Caco-2 (cell line): ENCODE measurements at regions not wholly inside any gene's neighbourhood (a gene's known extent, or its start where the extent isn't known, plus 50 kb on each side); places are given as distances from the start of the nearest gene placed in this dataset.

Experiments
- BruUV-seq: library from RNA; stranded (reverse); fragments of 400-500 nt; replicated peaks from 2 replicates; lab custom pipeline; 2021; lab: Mats Ljungman, UMichigan
- CTCF ChIA-PET: fragments of 300-600 bp; sonication (Branson Sonifier 250); formaldehyde crosslinking; loops from one replicate; lab custom pipeline; 2022; ENCODE audit warnings: antibody characterized with exemption; lab: Charles Lee
- POLR2A ChIA-PET: fragments of 300-600 bp; sonication (Branson Sonifier 250); formaldehyde crosslinking; loops from one replicate; lab custom pipeline; 2022; ENCODE audit warnings: antibody characterized with exemption; lab: Charles Lee
- DNase-seq, 2 experiments: peaks; one replicate each; pipeline versions ENCODE4 v3.0.0 to v3.0.0-alpha.2; 2020 to 2022
- H3K27me3 ChIP-seq: replicated peaks from 2 replicates; pipeline ENCODE4 v1.6.0; 2011; ENCODE audit warnings: low read length; ENCODE audit not compliant: control insufficient read depth, insufficient read depth
- H3K36me3 ChIP-seq: 2 replicates; pipeline ENCODE4 v1.5.1; 2011; ENCODE audit warnings: low read length; ENCODE audit not compliant: control insufficient read depth, insufficient read depth
- H3K4me1 ChIP-seq: fragments of 250-450 bp; sonication (Bioruptor Pico); 2 replicates; pipeline ENCODE4 v1.5.1; 2020; ENCODE audit warnings: mild to moderate bottlenecking
- H3K4me3 ChIP-seq: 2 replicates; pipeline ENCODE4 v1.5.1; 2011; ENCODE audit warnings: low read depth, mild to moderate bottlenecking, control low read depth, low read length
- H3K9me3 ChIP-seq: fragments of 250-450 bp; sonication (Bioruptor Pico); 2 replicates; pipeline ENCODE4 v1.5.1; 2020; ENCODE audit warnings: mild to moderate bottlenecking, moderate library complexity
- H3K27ac Mint-ChIP-seq: one replicate; pipeline ENCODE4 v1.8.0; 2022; ENCODE audit warnings: mixed read lengths; ENCODE audit not compliant: unreplicated experiment
- H3K27me3 Mint-ChIP-seq: one replicate; pipeline ENCODE4 v1.8.0; 2022; ENCODE audit warnings: mixed read lengths; ENCODE audit not compliant: insufficient read depth, unreplicated experiment
- H3K36me3 Mint-ChIP-seq: one replicate; pipeline ENCODE4 v1.8.0; 2022; ENCODE audit warnings: mild to moderate bottlenecking, mixed read lengths; ENCODE audit not compliant: insufficient read depth, unreplicated experiment
- H3K4me1 Mint-ChIP-seq: one replicate; pipeline ENCODE4 v1.8.0; 2022; ENCODE audit warnings: low read depth, mixed read lengths; ENCODE audit not compliant: unreplicated experiment
- H3K4me3 Mint-ChIP-seq: one replicate; pipeline ENCODE4 v1.8.0; 2022; ENCODE audit warnings: mild to moderate bottlenecking, moderate library complexity, mixed read lengths; ENCODE audit not compliant: unreplicated experiment
- H3K9me3 Mint-ChIP-seq: one replicate; pipeline ENCODE4 v1.8.0; 2022; ENCODE audit warnings: mixed read lengths; ENCODE audit not compliant: unreplicated experiment
- CTCF ChIP-seq, 2 experiments: fragments of 200-600 bp in 1 of 2; IDR thresholded peaks; 1 replicate in 1 of 2; 2 replicates in 1 of 2; pipeline versions ENCODE4 v1.5.1 to v1.8.0; 2011 to 2022; ENCODE audit warnings: antibody characterized with exemption in 1 of 2, control low read depth in 1 of 2, inconsistent platforms in 1 of 2, low read depth in 1 of 2, low read length in 1 of 2, mild to moderate bottlenecking in 1 of 2, moderate library complexity in 1 of 2; ENCODE audit not compliant: insufficient read depth in 1 of 2, severe bottlenecking in 1 of 2, unreplicated experiment in 1 of 2
- intact Hi-C: fragments of 100-400 bp; cut with micrococcal nuclease; formaldehyde crosslinking; loops from one replicate; pipeline ENCODE4 v1.10.0; 2022; ENCODE audit not compliant: unreplicated experiment

- H3K36me3 Mint-ChIP-seq, result no peaks in the 10 kb centered on the region
Measured at GRCh38 chr4:175238827-175239517, 320.8 kb downstream of the ADAM29 start.

DNA sequence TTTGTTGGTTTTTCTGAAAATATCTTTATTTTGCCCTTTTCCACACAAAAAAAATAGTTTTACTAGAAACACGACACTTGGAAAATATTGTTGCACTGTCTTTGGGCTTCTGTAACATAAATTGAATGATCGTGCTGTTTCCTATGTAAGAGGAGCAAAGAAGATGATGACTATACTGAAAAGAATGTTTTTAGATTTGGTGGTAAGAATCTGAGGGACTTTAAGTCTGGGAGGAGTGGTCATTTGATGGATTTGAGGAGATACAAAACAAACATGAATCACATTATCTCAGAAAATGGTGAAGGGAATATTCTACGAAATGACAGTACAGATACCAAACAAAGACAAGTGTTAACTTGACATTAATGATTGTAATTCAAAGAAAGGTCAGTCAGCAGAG lies 328.8 kb downstream of the ADAM29 start:
- Mint-ChIP-seq H3K27ac (no peak overlapping the region), H3K4me3 (no peak overlapping the region), H3K36me3 (no peaks in the 10 kb centered on the region), H3K9me3 (no peaks in the 10 kb centered on the region), H3K4me1 (no peaks in the 10 kb centered on the region), H3K27me3 (no peaks in the 10 kb centered on the region)
- POLR2A ChIA-PET, result no interaction called here
- Histone ChIP-seq H3K27me3 (no peaks in the 10 kb centered on the region), H3K9me3 (no peaks in the 10 kb centered on the region), H3K4me3 (no peak overlapping the region), H3K4me1 (no peaks in the 10 kb centered on the region), H3K36me3 (no peaks in the 10 kb centered on the region)
- no peak for TF ChIP-seq CTCF (IDR thresholded peaks at IDR 0.05; ENCODE audit: insufficient read depth in 1 of 2, low read depth in 1 of 2, low read length in 1 of 2, severe bottlenecking in 1 of 2, unreplicated experiment in 1 of 2)
- CTCF ChIA-PET, result no interaction called here
- intact Hi-C loops, result no loop called here
- no TSS peak for BruUV-seq
- DNase-seq, result no peak

More at GRCh38 chr4:175238827-175239517, 320.8 kb downstream of the ADAM29 start:
- no peak overlapping the region for H3K4me3 ChIP-seq
- no peaks in the 10 kb centered on the region for H3K27me3 ChIP-seq
- H3K36me3 ChIP-seq, result no peaks in the 10 kb centered on the region
- H3K4me1 Mint-ChIP-seq, result no peaks in the 10 kb centered on the region
- intact Hi-C loops, result no loop called here
- H3K9me3 Mint-ChIP-seq, result no peaks in the 10 kb centered on the region
- CTCF ChIA-PET, result no interaction called here
- no peak overlapping the region for H3K4me3 Mint-ChIP-seq
- BruUV-seq, result no TSS peak
- no peaks in the 10 kb centered on the region for H3K27me3 Mint-ChIP-seq
- H3K27ac Mint-ChIP-seq, result no peak overlapping the region
- POLR2A ChIA-PET, result no interaction called here
- no peak for TF ChIP-seq CTCF (IDR thresholded peaks at IDR 0.05; ENCODE audit: insufficient read depth in 1 of 2, low read depth in 1 of 2, low read length in 1 of 2, severe bottlenecking in 1 of 2, unreplicated experiment in 1 of 2)
- H3K4me1 ChIP-seq, result no peaks in the 10 kb centered on the region
- no peaks in the 10 kb centered on the region for H3K9me3 ChIP-seq
- DNase-seq, result no peak

- Mint-ChIP-seq H3K4me3 (no peak overlapping the region), H3K9me3 (no peaks in the 10 kb centered on the region), H3K36me3 (no peaks in the 10 kb centered on the region), H3K4me1 (no peaks in the 10 kb centered on the region), H3K27me3 (no peaks in the 10 kb centered on the region), H3K27ac (no peak overlapping the region)
- TF ChIP-seq CTCF (IDR thresholded peaks at IDR 0.05; ENCODE audit: insufficient read depth in 1 of 2, low read depth in 1 of 2, low read length in 1 of 2, severe bottlenecking in 1 of 2, unreplicated experiment in 1 of 2), result no peak
- Histone ChIP-seq H3K27me3 (no peaks in the 10 kb centered on the region), H3K4me3 (no peak overlapping the region), H3K36me3 (no peaks in the 10 kb centered on the region), H3K4me1 (no peaks in the 10 kb centered on the region), H3K9me3 (no peaks in the 10 kb centered on the region)
- BruUV-seq, result no TSS peak
- intact Hi-C loops, result loop anchor here (1.0 to 2.0 kb wide), 2 partner anchors 378 to 488 kb away; no protein-coding TSS in a partner anchor
- ChIA-PET CTCF (no interaction called here), POLR2A (no interaction called here)
- no peak for DNase-seq
Measured at GRCh38 chr4:175252642-175253041, 334.5 kb downstream of the ADAM29 start.
